IMR-90 (cell line): ENCODE measurements at regions not wholly inside any gene's neighbourhood (a gene's known extent, or its start where the extent isn't known, plus 50 kb on each side); places are given as distances from the start of the nearest gene placed in this dataset.

Experiments
- ATAC-seq: fragments of 200-7000 bp; cut with Tn5 transposase; 2 replicates; pipeline ENCODE4 v1.9.1; 2020; ENCODE audit warnings: low read depth, mild to moderate bottlenecking, moderate library complexity
- BruUV-seq: library from RNA; stranded (reverse); fragments of 400-500 nt; replicated peaks from 2 replicates; lab custom pipeline; 2021; lab: Mats Ljungman, UMichigan
- CTCF ChIA-PET: fragments of 300-600 bp; formaldehyde crosslinking; extraction: SDS; loops from one replicate; lab custom pipeline; 2021; ENCODE audit warnings: antibody characterized with exemption; lab: Yijun Ruan, JAX
- POLR2A ChIA-PET: fragments of 300-600 bp; sonication (Branson Sonifier 250); formaldehyde crosslinking; loops from one replicate; lab custom pipeline; 2022; ENCODE audit warnings: antibody characterized with exemption; ENCODE audit not compliant: unreplicated experiment; lab: Charles Lee
- DNase-seq: peaks from one replicate; pipeline ENCODE4 v3.0.0; 2013
- H2AFZ ChIP-seq: replicated peaks from 2 replicates; pipeline ENCODE3; 2013; ENCODE audit warnings: low read length, mild to moderate bottlenecking; ENCODE audit not compliant: poor library complexity
- H2AK5ac ChIP-seq: 2 replicates; pipeline ENCODE4 v1.6.1; 2013; ENCODE audit warnings: low read depth, low read length, inconsistent platforms
- H2AK9ac ChIP-seq: replicated peaks from 2 replicates; pipeline ENCODE3; 2013; ENCODE audit warnings: mild to moderate bottlenecking, low read depth, low read length, moderate library complexity; ENCODE audit not compliant: poor library complexity
- H2BK120ac ChIP-seq: 2 replicates; pipeline ENCODE4 v1.6.1; 2013; ENCODE audit warnings: low read depth, low read length, inconsistent platforms
- H2BK15ac ChIP-seq: 3 replicates; pipeline ENCODE4 v1.6.1; 2013; ENCODE audit warnings: low read depth, low read length, inconsistent platforms
- H2BK20ac ChIP-seq: 2 replicates; pipeline ENCODE4 v1.6.1; 2013; ENCODE audit warnings: low read depth, mild to moderate bottlenecking, inconsistent platforms, low read length, moderate library complexity
- H2BK5ac ChIP-seq: 2 replicates; pipeline ENCODE4 v1.6.1; 2013; ENCODE audit warnings: mild to moderate bottlenecking, low read depth, low read length, inconsistent platforms; ENCODE audit not compliant: poor library complexity, severe bottlenecking
- H3K14ac ChIP-seq: replicated peaks from 2 replicates; pipeline ENCODE4 v1.6.1; 2013; ENCODE audit warnings: low read depth, low read length, inconsistent platforms
- H3K18ac ChIP-seq: 2 replicates; pipeline ENCODE4 v1.6.1; 2013; ENCODE audit warnings: low read depth, low read length, control low read depth
- H3K23ac ChIP-seq: 2 replicates; pipeline ENCODE4 v1.6.1; 2013; ENCODE audit warnings: low read depth, low read length, inconsistent platforms
- H3K27ac ChIP-seq: 2 replicates; pipeline ENCODE4 v1.5.1; 2013; ENCODE audit warnings: mild to moderate bottlenecking, control low read depth, low read length; ENCODE audit not compliant: insufficient read depth
- H3K27me3 ChIP-seq: 2 replicates; pipeline ENCODE4 v1.6.1; 2013; ENCODE audit warnings: low read length; ENCODE audit not compliant: control insufficient read depth, insufficient read depth
- H3K36me3 ChIP-seq: 2 replicates; pipeline ENCODE4 v1.6.1; 2013; ENCODE audit warnings: low read length, mixed read lengths; ENCODE audit not compliant: control insufficient read depth, insufficient read depth
- H3K4ac ChIP-seq: 2 replicates; pipeline ENCODE4 v1.6.1; 2013; ENCODE audit warnings: low read depth, low read length, inconsistent platforms
- H3K4me1 ChIP-seq: 2 replicates; pipeline ENCODE4 v1.6.1; 2013; ENCODE audit warnings: low read length, mixed read lengths; ENCODE audit not compliant: control insufficient read depth, insufficient read depth
- H3K4me2 ChIP-seq: 2 replicates; pipeline ENCODE4 v1.6.1; 2013; ENCODE audit warnings: low read depth, mild to moderate bottlenecking, control low read depth, low read length, moderate library complexity
- H3K4me3 ChIP-seq: 2 replicates; pipeline ENCODE4 v1.5.1; 2013; ENCODE audit warnings: low read depth, mild to moderate bottlenecking, control low read depth, low read length, moderate library complexity; ENCODE audit not compliant: insufficient read depth
- H3K56ac ChIP-seq: 2 replicates; pipeline ENCODE4 v1.6.1; 2013; ENCODE audit warnings: low read length, inconsistent platforms; ENCODE audit not compliant: insufficient read depth; ENCODE audit errors: extremely low read depth
- H3K79me1 ChIP-seq, 2 experiments: 2 replicates each; pipeline ENCODE4 v1.6.1; 2013; ENCODE audit warnings: low read length in 2 of 2, inconsistent platforms in 1 of 2, low read depth in 1 of 2
- H3K9ac ChIP-seq: 2 replicates; pipeline ENCODE4 v1.6.1; 2013; ENCODE audit warnings: low read depth, low read length, control low read depth
- H3K9me1 ChIP-seq: 2 replicates; pipeline ENCODE4 v1.6.1; 2013; ENCODE audit warnings: low read length, inconsistent platforms; ENCODE audit not compliant: insufficient read depth
- H3K9me3 ChIP-seq: 2 replicates; pipeline ENCODE4 v1.6.1; 2013; ENCODE audit warnings: low read length; ENCODE audit not compliant: control insufficient read depth, insufficient read depth
- H4K20me1 ChIP-seq: 2 replicates; pipeline ENCODE4 v1.6.1; 2013; ENCODE audit warnings: low read length, inconsistent platforms; ENCODE audit not compliant: insufficient read depth
- H4K5ac ChIP-seq: 2 replicates; pipeline ENCODE4 v1.6.1; 2013; ENCODE audit warnings: mild to moderate bottlenecking, low read depth, low read length, control low read depth
- H4K8ac ChIP-seq, 2 experiments: 2 replicates each; pipeline ENCODE4 v1.6.1; 2013; ENCODE audit warnings: low read depth in 2 of 2, low read length in 2 of 2, control low read depth in 1 of 2, inconsistent platforms in 1 of 2
- H4K91ac ChIP-seq: 2 replicates; pipeline ENCODE4 v1.6.1; 2013; ENCODE audit warnings: low read depth, low read length, inconsistent platforms; ENCODE audit not compliant: insufficient read depth
- CHD1 ChIP-seq: IDR thresholded peaks from 2 replicates; pipeline ENCODE4 v1.6.1; 2012; ENCODE audit warnings: low read depth, low read length, improper control_type of control experiment
- MAFK ChIP-seq: IDR thresholded peaks from 2 replicates; pipeline ENCODE4 v1.6.1; 2012; ENCODE audit warnings: low read depth, low read length, improper control_type of control experiment
- RCOR1 ChIP-seq: IDR thresholded peaks from 2 replicates; pipeline ENCODE4 v1.6.1; 2012; ENCODE audit warnings: mild to moderate bottlenecking, low read length, improper control_type of control experiment; ENCODE audit not compliant: insufficient replicate concordance
- WGBS, 2 experiments: methylation state at CpG; one replicate each; pipeline versions ENCODE4 v1.1.5 to v1.1.7; 2013; ENCODE audit warnings: missing lambda C conversion rate in 2 of 2; ENCODE audit not compliant: insufficient read length in 1 of 2; ENCODE audit errors: extremely low coverage in 2 of 2; 5-methylcytosine and 5-hydroxymethylcytosine counted together
- dilution Hi-C: fragments of 300-500 bp; cut with HindIII; formaldehyde crosslinking; loops from one replicate; pipeline ENCODE4 v1.14.3; 2018; ENCODE audit warnings: low sequenced_read_pairs; ENCODE audit not compliant: unreplicated experiment
- in situ Hi-C: fragments of 300-500 bp; cut with MboI; formaldehyde crosslinking; loops from 3 replicates; pipeline ENCODE4 v1.14.3; 2019; ENCODE audit warnings: low sequenced_read_pairs, inconsistent platforms, mixed read lengths
- intact Hi-C: fragments of 100-400 bp; cut with micrococcal nuclease; formaldehyde crosslinking; loops from 2 replicates; pipeline ENCODE4 v1.10.0; 2022

GRCh38 chr2:7165736-7166135 lies 248.5 kb downstream of the RNF144A start:
- Histone ChIP-seq H4K20me1 (no peaks in the 10 kb centered on the region), H2BK20ac (no peak overlapping the region), H3K4ac (no peak overlapping the region), H3K9ac (no peak overlapping the region), H3K9me1 (no peaks in the 10 kb centered on the region), H3K27ac (no peak overlapping the region), H2AFZ (no peak overlapping the region), H3K4me1 (no peaks in the 10 kb centered on the region), H2BK5ac (no peak overlapping the region), H3K9me3 (peaks cover 8% of the 10 kb centered on the region), H3K56ac (no peak overlapping the region), H3K4me2 (no peak overlapping the region), H3K23ac (no peak overlapping the region), H3K14ac (no peak overlapping the region), H3K27me3 (no peaks in the 10 kb centered on the region), H4K8ac (no peak overlapping the region), H4K5ac (no peak overlapping the region), H3K79me1 (no peaks in the 10 kb centered on the region), H2AK9ac (no peak overlapping the region), H2AK5ac (no peak overlapping the region), H2BK15ac (no peak overlapping the region), H4K91ac (no peak overlapping the region), H2BK120ac (no peak overlapping the region), H3K36me3 (no peaks in the 10 kb centered on the region), H3K18ac (no peak overlapping the region), H3K4me3 (no peak overlapping the region)
- WGBS, 2 experiments: no CpG with 5 or more reads among the region's 1 CpG
- dilution Hi-C loops: no loop called here
- in situ Hi-C loops: no loop called here
- CTCF ChIA-PET: no interaction called here
- POLR2A ChIA-PET: no interaction called here
- no TSS peak for BruUV-seq
- TF ChIP-seq CHD1 (no peak), MAFK (no peak), RCOR1 (no peak)
- DNase-seq (no peak), ATAC-seq (no peak)
- intact Hi-C loops: no loop called here
